ENCODE measurements at regions not wholly inside any gene's neighbourhood (a gene's known extent, or its start where the extent isn't known, plus 50 kb on each side); places are given as distances from the start of the nearest gene placed in this dataset.

- Mint-ChIP-seq H3K27ac (no peak overlapping the region), H3K4me3 (no peak overlapping the region), H3K4me1 (ENCODE audit: unreplicated experiment) (no peaks in the 10 kb centered on the region), H3K27me3 (peaks cover 4% of the 10 kb centered on the region), H3K9me3 (no peaks in the 10 kb centered on the region), H3K36me3 (no peaks in the 10 kb centered on the region)
- TF ChIP-seq CTCF (conservative IDR thresholded peaks at IDR 0.05): no peak
- DNase-seq (ENCODE audit: extremely low spot score, unreplicated experiment): no peak
Observed at GRCh38 chr18:70558371-70558770, 269.5 kb downstream of the SOCS6 start.

GRCh38 chr18:70554854-70555445 lies 266.1 kb downstream of the SOCS6 start:
- DNase-seq (ENCODE audit: extremely low spot score, unreplicated experiment): no peak
- TF ChIP-seq CTCF (conservative IDR thresholded peaks at IDR 0.05): no peak
- Mint-ChIP-seq H3K36me3 (no peaks in the 10 kb centered on the region), H3K4me3 (no peak overlapping the region), H3K9me3 (no peaks in the 10 kb centered on the region), H3K27me3 (no peaks in the 10 kb centered on the region), H3K27ac (no peak overlapping the region), H3K4me1 (ENCODE audit: unreplicated experiment) (no peaks in the 10 kb centered on the region)

- no peaks in the 10 kb centered on the region for H3K36me3 Mint-ChIP-seq
- H3K9me3 Mint-ChIP-seq: no peaks in the 10 kb centered on the region
- no peak for DNase-seq (ENCODE audit: extremely low spot score, unreplicated experiment)
- no peaks in the 10 kb centered on the region for H3K4me1 Mint-ChIP-seq (ENCODE audit: unreplicated experiment)
- H3K27ac Mint-ChIP-seq: no peak overlapping the region
- H3K4me3 Mint-ChIP-seq: no peak overlapping the region
- TF ChIP-seq CTCF (conservative IDR thresholded peaks at IDR 0.05): no peak
- no peaks in the 10 kb centered on the region for H3K27me3 Mint-ChIP-seq
Observed at GRCh38 chr18:70553936-70554260, 265.1 kb downstream of the SOCS6 start.

GRCh38 chr18:70553245-70553935 lies 264.5 kb downstream of the SOCS6 start:
- Mint-ChIP-seq H3K27ac (no peak overlapping the region), H3K36me3 (no peaks in the 10 kb centered on the region), H3K27me3 (no peaks in the 10 kb centered on the region), H3K4me3 (no peak overlapping the region), H3K4me1 (ENCODE audit: unreplicated experiment) (no peaks in the 10 kb centered on the region), H3K9me3 (no peaks in the 10 kb centered on the region)
- TF ChIP-seq CTCF (conservative IDR thresholded peaks at IDR 0.05): no peak
- no peak for DNase-seq (ENCODE audit: extremely low spot score, unreplicated experiment)

- DNase-seq (ENCODE audit: extremely low spot score, unreplicated experiment): no peak
- H3K9me3 Mint-ChIP-seq: peaks cover 8% of the 10 kb centered on the region
- no peak overlapping the region for H3K27ac Mint-ChIP-seq
- H3K4me3 Mint-ChIP-seq: no peak overlapping the region
- no peaks in the 10 kb centered on the region for H3K36me3 Mint-ChIP-seq
- no peak for TF ChIP-seq CTCF (conservative IDR thresholded peaks at IDR 0.05)
- no peaks in the 10 kb centered on the region for H3K4me1 Mint-ChIP-seq (ENCODE audit: unreplicated experiment)
- H3K27me3 Mint-ChIP-seq: no peaks in the 10 kb centered on the region
Observed at GRCh38 chr18:70536370-70537062, 247.7 kb downstream of the SOCS6 start.

All from type B pancreatic cell (in vitro differentiated cells).